GM19463 (cell line): ENCODE measurements at regions not wholly inside any gene's neighbourhood (a gene's known extent, or its start where the extent isn't known, plus 50 kb on each side); places are given as distances from the start of the nearest gene placed in this dataset.

Source experiments
- ATAC-seq: cut with Tn5 transposase; IDR thresholded peaks from one replicate; pipeline ENCODE4 v1.9.1; 2021; ENCODE audit warnings: mild to moderate bottlenecking, moderate library complexity; ENCODE audit not compliant: unreplicated experiment

GRCh38 chr14:65928995-65929394 lies 516.5 kb downstream of the FUT8 start:
- no peak for ATAC-seq

DNA sequence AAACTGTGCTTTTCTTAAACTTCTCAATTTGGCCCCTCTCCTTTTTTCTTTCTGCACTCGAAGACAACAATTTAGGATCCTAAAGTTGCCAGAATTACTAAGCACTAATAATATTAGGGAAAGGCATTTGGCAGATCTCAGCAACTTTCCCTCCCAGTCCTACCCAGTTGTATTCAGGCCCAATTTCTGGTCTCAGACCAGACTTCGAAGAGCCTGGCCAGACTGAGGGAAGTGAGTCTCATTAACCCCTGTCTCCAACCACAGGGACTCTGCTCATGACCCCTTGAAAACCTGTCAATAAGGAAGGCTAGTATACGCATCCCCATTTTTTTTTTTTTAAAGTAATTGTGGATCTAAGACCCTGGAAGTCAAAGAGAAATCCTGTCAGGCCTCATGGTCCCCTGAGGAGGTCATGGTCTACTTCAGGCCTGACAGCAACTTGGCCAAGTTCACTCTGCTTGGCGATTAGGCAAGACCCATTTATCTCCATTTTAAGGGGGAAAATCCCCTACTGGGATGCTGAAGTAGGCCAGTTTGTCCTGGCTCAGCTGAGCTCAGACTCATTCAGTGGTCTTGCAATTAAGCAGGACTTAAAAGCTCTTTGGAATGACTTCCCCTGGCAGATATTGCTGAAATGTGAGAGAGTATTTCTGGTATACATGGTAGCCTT lies 521.0 kb downstream of the FUT8 start:
- ATAC-seq, result no peak

DNA sequence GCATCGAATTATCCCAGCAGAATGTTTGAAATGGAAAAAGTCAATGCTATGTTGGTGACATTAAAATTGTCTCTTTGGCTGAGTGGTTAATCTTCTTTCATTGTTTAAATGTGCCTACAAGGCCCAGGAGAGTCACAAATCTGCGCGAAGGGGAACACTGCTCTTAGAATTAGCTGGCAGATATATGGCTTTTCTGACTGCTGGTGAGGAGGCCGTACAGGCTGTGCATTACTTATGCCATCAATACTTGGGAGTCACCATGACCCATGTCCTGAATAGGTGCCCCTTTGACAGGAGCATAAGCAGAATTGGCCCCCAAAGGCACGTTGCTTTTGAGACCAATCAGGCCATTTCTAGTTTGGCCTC lies 521.5 kb downstream of the FUT8 start:
- no peak for ATAC-seq

DNA sequence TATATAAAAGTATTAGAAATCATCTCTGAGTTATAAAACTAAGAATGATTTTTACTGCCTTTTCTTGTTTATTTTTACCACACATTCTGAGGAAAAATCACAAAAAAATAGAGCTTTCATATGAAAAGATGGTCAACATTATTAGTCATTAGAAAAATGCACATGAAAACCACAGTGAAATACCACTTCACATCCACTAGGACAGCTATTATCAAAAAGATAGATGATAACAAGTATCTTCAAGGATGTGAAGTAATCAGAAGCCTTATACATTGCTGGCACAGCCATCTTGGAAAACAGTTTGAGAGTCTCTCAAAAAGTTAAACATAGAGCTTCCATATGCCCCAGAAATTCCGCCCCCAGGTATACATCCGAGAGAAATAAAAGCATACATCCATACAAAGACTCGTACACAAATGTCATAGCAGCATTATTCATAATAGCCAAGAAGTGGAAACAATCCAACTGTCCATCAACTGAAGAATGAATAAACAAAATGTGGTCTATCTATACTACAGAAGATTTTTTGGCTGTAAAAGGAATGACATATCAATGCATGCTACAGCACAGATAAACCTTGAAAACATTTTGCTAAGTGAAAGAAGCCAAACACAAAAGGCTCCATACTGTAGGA lies 523.9 kb downstream of the FUT8 start:
- no peak for ATAC-seq

- no peak for ATAC-seq
These were observed 524.8 kb downstream of the FUT8 start for GRCh38 chr14:65937079-65937959.

- ATAC-seq, result no peak
These were observed 525.4 kb downstream of the FUT8 start for GRCh38 chr14:65937960-65938316.

DNA sequence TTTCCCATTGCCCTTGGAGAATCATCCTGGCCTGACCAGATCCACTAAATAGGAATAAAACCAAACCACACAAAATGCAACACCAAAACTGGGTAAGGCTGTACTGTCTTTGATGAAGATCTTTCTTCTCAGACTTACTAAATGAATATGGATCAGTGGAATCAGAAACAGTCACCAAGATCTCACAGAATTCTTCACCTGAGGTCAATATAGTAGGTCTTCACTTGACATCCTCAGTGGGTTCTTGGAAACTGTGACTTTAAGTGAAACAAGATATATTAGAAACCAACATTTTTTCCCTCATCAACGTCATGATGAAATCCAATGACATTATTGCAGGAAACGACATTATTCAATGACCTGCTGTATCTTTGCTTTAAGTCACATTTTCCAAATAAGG lies 526.2 kb downstream of the FUT8 start:
- no peak for ATAC-seq

DNA sequence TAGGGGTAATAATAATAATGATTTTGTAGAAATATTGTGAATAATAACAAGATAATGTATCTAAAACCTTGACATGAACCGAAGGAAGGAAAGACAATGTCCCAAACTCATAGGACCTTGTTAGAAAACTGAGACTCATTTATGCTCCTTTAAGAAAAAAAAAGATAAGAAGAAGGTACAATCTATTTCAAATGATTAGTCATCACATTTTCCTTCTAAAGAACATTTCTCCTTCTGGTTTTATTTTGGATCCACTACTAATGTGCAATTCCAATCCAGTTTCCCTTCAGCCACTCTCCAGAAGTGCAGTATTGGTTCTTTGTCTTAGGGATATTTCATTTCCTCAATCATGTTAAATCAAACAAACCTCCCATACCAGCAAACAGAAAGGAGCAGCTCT lies 526.7 kb downstream of the FUT8 start:
- no peak for ATAC-seq

GRCh38 chr14:65940056-65940735 lies 527.7 kb downstream of the FUT8 start:
- no peak for ATAC-seq

- ATAC-seq, result no peak
These were observed 528.6 kb downstream of the FUT8 start for GRCh38 chr14:65941091-65941490.

GRCh38 chr14:65943150-65943549 lies 530.6 kb downstream of the FUT8 start:
- ATAC-seq, result no peak

GRCh38 chr14:65943916-65944410 lies 531.4 kb downstream of the FUT8 start:
- no peak for ATAC-seq

DNA sequence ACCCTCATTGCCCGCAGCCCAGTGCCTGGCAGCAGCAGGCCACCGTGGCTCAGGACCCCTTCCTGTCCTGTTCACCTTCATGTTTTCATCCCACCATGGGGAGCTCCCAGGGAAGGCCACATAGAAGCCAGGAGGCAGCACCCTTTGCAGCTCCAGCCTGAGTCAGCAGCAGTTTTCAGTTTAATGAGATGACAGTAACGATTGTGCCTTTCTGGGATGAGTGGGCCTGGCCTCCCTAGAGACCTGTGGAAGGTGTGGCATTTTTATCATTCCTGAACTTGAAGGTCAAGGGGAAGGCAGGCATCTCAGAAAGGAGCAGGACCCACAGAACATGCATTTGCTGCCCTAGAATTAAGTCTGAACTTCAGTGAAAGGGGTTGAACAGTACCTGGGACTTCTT lies 532.8 kb downstream of the FUT8 start:
- ATAC-seq, result no peak

DNA sequence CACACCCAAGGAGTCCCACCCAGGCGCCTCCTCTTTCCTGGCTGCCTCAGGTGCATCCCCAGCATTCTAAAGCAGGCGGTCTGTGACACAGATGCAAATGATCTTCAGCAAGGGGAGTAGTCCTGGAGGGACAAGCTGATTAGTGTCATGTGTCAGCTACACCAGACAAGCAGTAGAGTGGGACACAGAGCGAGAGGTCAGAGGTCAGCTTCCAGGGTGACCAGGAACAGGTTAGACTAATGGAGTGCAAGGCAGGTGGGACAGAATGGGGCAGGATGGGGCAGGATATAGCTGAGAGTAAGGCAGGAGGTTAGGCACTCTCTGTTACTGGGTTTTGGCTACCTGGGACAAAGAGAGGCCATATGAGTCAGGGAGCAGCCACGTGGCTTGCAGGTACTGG lies 534.0 kb downstream of the FUT8 start:
- ATAC-seq, result no peak

DNA sequence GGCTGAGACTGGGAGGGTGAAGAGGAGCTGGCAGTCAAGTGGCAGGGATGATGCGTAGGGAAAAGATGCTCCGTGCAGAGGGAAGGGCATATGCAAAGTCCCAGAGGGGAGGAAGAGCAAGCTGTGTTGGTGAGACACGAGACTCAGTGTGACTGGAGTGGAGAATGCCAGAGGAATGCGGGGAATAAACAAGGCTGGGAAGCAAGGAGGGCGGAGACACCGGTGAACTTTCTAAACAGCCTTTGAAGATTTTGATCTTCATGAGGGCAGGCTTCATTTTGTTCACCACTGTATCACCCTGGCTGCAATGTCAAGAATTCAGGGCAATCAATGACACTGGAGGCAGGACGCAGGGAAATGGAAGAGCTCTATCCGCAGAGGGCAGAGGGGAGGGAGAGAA lies 535.8 kb downstream of the FUT8 start:
- ATAC-seq, result no peak

DNA sequence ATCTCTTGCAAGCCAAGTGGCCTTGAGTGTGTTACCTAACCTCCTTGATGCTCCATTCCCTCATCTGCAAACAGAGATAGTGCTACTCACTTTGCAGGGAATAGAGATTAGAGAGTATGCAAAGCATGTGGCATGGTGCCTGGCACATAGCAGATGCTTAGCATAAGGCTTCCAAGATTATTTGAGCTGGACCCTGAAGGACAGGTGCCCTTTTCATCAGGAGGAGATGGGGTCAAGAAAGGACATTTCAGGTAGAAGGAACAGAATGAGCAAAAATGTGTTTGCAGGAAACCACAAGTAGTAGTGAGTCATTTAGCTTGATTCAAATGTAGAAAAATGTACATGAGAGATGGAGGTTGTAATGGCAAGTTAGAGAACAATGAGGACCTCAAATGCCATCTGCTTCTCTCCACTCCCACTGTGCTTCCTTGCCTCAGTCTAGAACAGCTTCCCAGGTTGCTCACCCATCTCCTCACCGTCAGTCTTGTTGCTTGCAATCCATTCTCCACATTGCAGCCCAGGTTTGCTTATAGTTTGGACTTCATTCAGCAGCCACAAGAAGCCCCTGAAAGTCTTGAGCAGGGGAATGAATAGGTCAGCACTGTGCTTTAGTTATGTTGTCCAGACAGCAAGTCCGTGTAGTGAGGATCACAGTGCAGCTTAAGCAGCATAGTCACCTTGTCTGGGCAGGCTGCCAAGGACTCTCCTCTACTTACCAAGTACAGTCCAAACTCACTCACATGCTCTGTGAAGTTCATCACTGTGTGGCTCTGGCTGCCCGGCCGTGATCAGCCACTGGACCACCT lies 536.3 kb upstream of the CCDC196 start:
- ATAC-seq, result peak; percentile 70

GRCh38 chr14:65954942-65955341 lies 531.2 kb upstream of the CCDC196 start:
- ATAC-seq, result no peak

- no peak for ATAC-seq
These were observed 528.5 kb upstream of the CCDC196 start for GRCh38 chr14:65957631-65958205.

- peak; percentile 43 for ATAC-seq
These were observed 527.3 kb upstream of the CCDC196 start for GRCh38 chr14:65958664-65959562.
